ENCODE measurements at regions not wholly inside any gene's neighbourhood (a gene's known extent, or its start where the extent isn't known, plus 50 kb on each side); places are given as distances from the start of the nearest gene placed in this dataset.
"Not testable (repeated sequence)": the region's sequence is repeated elsewhere in the genome, so short reads cannot be mapped to it uniquely, and the experiment has no call there.

DNA sequence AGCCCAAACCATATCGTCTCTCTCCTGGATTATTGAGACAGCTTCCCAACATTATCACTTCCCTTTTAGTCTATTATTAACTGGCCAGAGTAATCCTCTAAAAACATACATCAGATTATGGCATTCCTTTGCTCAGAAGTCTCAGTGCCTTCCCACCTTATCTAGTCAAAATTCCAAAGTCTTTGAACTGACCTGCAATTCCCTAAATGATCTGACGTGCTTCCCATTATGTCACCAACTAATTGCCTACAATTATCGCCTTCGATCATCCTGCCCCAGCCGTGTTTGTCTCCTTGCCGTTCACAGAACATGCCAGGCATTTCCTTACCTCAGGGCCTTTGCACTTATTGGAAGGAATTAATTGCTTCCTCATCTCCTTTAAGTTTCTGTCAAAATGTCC is 332.4 kb downstream of the IRS1 start:
- H3K4me3 ChIP-seq (ENCODE audit: low read depth, low read length) = no peak overlapping the region
- DNase-seq (ENCODE audit: low read depth) = no peak
- TF ChIP-seq, protein P1, sequence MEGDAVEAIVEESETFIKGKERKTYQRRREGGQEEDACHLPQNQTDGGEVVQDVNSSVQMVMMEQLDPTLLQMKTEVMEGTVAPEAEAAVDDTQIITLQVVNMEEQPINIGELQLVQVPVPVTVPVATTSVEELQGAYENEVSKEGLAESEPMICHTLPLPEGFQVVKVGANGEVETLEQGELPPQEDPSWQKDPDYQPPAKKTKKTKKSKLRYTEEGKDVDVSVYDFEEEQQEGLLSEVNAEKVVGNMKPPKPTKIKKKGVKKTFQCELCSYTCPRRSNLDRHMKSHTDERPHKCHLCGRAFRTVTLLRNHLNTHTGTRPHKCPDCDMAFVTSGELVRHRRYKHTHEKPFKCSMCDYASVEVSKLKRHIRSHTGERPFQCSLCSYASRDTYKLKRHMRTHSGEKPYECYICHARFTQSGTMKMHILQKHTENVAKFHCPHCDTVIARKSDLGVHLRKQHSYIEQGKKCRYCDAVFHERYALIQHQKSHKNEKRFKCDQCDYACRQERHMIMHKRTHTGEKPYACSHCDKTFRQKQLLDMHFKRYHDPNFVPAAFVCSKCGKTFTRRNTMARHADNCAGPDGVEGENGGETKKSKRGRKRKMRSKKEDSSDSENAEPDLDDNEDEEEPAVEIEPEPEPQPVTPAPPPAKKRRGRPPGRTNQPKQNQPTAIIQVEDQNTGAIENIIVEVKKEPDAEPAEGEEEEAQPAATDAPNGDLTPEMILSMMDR (IDR thresholded peaks at IDR 0.05; ENCODE audit: insufficient read depth, low read depth, low read length, missing control alignments) = no peak

DNA sequence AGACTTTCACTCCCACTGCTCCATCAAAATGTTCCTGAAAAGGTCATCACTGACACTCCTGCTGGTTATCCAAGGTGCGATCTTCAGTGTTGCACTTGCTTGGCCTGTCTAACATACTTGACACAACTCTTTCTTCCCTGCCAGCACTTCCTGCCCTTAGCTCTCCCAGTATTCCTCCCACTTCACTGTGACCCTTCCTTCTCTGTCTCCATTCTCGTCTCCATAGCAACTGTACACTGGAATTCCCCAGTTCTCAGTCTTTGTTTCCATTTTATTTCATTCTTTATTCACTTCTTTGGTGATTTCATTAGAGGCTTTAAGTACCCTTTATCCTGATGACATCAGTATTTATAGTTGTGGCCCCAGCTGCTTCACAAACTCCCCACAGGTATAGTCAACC is 333.0 kb downstream of the IRS1 start:
- H3K4me3 ChIP-seq (ENCODE audit: low read depth, low read length) = no peak overlapping the region
- TF ChIP-seq, protein P1 (IDR thresholded peaks at IDR 0.05; ENCODE audit: insufficient read depth, low read depth, low read length, missing control alignments) = no peak
- DNase-seq (ENCODE audit: low read depth) = no peak

DNA sequence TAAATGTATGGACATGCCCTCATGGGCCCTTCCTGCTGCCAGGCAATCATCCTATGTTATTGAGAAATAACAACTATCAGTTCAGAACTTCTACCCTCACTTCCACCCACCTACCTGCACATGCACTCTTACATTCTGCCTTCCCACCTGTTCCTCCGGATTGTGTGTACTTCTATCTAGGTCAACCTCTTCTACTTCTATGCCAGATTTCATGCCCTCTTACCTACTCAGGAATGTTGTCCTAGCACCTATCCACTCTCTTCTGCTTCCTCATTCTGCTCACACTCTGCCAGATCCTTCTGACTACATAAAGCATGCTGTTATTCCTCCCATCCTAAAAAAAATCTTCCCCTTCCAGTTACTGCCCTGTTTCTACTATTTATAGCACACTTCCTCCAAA is 333.5 kb downstream of the IRS1 start:
- DNase-seq (ENCODE audit: low read depth) = no peak
- no peak overlapping the region for H3K4me3 ChIP-seq (ENCODE audit: low read depth, low read length)
- TF ChIP-seq, protein P1 (IDR thresholded peaks at IDR 0.05; ENCODE audit: insufficient read depth, low read depth, low read length, missing control alignments) = no peak

DNA sequence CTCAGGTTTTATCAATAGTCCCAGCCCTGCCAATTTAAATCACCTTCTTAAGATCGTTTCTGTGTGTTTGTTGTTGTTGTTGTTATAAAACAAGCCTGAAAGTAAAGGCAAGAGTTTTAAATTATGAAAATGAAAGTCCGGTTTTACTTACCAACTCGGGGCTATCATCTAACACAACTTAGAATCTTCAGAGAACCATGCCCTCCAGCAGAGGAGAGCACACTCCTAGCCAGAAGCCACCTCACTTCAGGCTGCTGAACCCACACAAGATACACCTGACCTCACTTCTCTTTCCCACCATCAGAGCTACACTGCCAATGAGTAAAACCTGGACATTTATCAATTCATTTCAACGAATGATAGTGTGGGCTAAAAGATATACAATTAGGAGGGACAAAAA is 335.2 kb downstream of the IRS1 start:
- no peak overlapping the region for H3K4me3 ChIP-seq (ENCODE audit: low read depth, low read length)
- TF ChIP-seq, protein P1 (IDR thresholded peaks at IDR 0.05; ENCODE audit: insufficient read depth, low read depth, low read length, missing control alignments) = no peak

DNA sequence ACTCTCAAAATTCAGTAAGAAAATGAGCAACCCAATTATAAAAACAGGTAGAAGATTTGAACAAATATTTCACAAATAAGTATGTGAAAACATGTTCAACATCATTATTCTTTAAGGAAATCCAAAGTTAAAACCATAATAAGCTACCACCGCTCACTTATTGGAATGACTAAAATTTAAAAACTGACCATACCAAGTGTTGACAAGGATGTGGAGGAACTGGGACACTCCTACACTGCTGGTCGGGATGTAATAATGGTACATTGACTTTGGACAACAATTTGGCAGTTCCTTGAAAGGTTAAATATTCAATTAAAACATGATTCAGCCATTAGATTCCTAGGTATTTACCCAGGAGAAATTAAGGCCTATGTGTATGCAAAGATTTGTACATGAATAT is 336.5 kb downstream of the IRS1 start:
- TF ChIP-seq, protein P1 (IDR thresholded peaks at IDR 0.05; ENCODE audit: insufficient read depth, low read depth, low read length, missing control alignments) = no peak
- no peak overlapping the region for H3K4me3 ChIP-seq (ENCODE audit: low read depth, low read length)
- no peak for DNase-seq (ENCODE audit: low read depth)

More for the DNA sequence above, 335.2 kb downstream of the IRS1 start:
- no peak for DNase-seq (ENCODE audit: low read depth)

DNA sequence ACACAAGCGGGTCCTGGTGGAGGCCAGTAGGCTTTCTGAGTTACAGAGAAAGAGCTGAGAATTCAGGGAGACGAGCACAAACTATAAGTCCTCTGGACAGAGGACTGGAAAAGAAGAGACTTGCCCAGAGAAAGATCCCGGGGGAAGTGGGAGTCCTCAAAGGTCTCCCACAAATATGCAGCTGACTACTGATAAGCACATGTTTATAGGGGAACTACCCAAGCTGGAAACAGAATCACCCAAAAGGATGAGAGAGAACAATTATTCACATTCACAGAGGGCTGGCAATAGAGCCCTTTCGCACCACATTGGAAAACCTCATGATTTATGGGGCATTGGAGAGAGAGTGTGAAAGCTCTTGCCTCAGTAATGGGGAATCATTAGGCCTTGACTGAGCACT is 337.6 kb downstream of the IRS1 start:
- DNase-seq (ENCODE audit: low read depth) = no peak
- TF ChIP-seq, protein P1 (IDR thresholded peaks at IDR 0.05; ENCODE audit: insufficient read depth, low read depth, low read length, missing control alignments) = no peak
- no peak overlapping the region for H3K4me3 ChIP-seq (ENCODE audit: low read depth, low read length)

DNA sequence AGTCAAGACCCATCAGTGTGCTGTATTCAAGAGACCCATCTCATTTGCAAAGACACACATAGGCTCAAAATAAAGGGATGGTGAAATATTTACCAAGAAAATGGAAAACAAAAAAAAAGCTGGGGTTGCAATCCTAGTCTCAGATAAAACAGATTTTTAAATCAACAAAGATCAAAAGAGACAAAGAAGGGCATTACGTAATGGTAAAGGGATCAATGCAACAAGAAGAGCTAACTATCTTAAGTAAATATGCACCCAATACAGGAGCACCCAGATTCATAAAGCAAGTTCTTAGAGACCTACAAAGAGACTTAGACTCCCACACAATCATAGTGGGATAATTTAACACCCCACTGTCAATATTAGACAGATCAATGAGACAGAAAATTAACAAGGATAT is 343.5 kb downstream of the IRS1 start:
- DNase-seq (ENCODE audit: low read depth); H3K4me3 ChIP-seq (ENCODE audit: low read depth, low read length): not testable (repeated sequence)
